ENCODE measurements at regions not wholly inside any gene's neighbourhood (a gene's known extent, or its start where the extent isn't known, plus 50 kb on each side); places are given as distances from the start of the nearest gene placed in this dataset.

GRCh38 chr20:56160956-56161355 lies 87.6 kb upstream of the MC3R start:
- no peaks in the 10 kb centered on the region for H3K9me3 ChIP-seq
- ATAC-seq (no peak), DNase-seq (no peak)
- no peak overlapping the region for H3K27ac ChIP-seq
- TF ChIP-seq CTCF (IDR thresholded peaks at IDR 0.05): no peak
- H3K27me3 ChIP-seq: peaks cover 0 to 26% (median 0%) of the 10 kb centered on the region in 9 donors
- H3K4me1 ChIP-seq: no peaks in the 10 kb centered on the region
- no peak overlapping the region for H3K4me3 ChIP-seq
- no peaks in the 10 kb centered on the region for H3K36me3 ChIP-seq
- intact Hi-C loops (cut with DNase I): no loop called here
- 36 to 42% (median 39%) methylated on average over 5 to 6 of the region's 6 CpGs for WGBS, 4 donors

DNA sequence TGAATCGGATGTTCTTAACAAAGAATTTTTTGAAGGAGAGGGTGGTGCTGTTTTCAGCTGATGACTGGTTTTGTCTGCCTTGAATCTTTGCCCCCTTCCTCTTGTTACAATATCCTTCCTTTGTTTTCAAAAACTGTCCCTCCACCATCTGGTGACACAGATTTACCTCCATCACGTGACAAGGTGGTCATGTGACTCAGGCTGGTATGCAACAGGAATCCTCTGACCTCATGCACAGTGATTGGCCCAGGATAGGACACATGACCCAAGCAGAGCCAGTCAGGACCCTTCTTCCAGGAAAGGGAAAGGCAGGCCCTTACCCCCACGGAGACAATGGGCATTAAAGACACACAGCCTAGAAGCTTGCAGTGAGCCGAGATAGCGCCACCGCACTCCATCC lies 84.7 kb upstream of the MC3R start:
- Histone ChIP-seq H3K4me1 (no peaks in the 10 kb centered on the region), H3K36me3 (no peaks in the 10 kb centered on the region), H3K27me3 (peaks cover 0 to 26% (median 0%) of the 10 kb centered on the region in 9 donors), H3K27ac (no peak overlapping the region), H3K4me3 (no peak overlapping the region), H3K9me3 (no peaks in the 10 kb centered on the region)
- ATAC-seq (no peak), DNase-seq (no peak)
- TF ChIP-seq POLR2A (IDR thresholded peaks at IDR 0.05): no peak
- intact Hi-C loops (cut with DNase I): no loop called here
- WGBS, 4 donors: 61 to 66% (median 63%) methylated on average over 6 of the region's 6 CpGs

GRCh38 chr20:56166781-56167465 lies 81.6 kb upstream of the MC3R start:
- intact Hi-C loops (cut with DNase I): no loop called here
- Histone ChIP-seq H3K27ac (no peak overlapping the region), H3K4me3 (no peak overlapping the region), H3K27me3 (no peaks in the 10 kb centered on the region), H3K4me1 (no peaks in the 10 kb centered on the region), H3K9me3 (no peaks in the 10 kb centered on the region), H3K36me3 (no peaks in the 10 kb centered on the region)
- TF ChIP-seq CTCF (IDR thresholded peaks at IDR 0.05) (no peak), POLR2A (IDR thresholded peaks at IDR 0.05) (no peak)
- 43 to 59% (median 56%) methylated on average over 15 of the region's 15 CpGs for whole genome bisulfite sequencing, 4 donors
- ATAC-seq (no peak), DNase-seq (no peak)

GRCh38 chr20:56171087-56172012 lies 77.2 kb upstream of the MC3R start:
- no peaks in the 10 kb centered on the region for H3K27me3 ChIP-seq
- no peak for ATAC-seq
- intact Hi-C loops (cut with DNase I): loop anchor here in 5 of 10 donors (10.0 kb wide), 1 partner anchor 1487 kb away; no protein-coding TSS in a partner anchor

More at GRCh38 chr20:56171087-56172012, 77.2 kb upstream of the MC3R start:
- H3K27ac ChIP-seq: no peak overlapping the region
- H3K9me3 ChIP-seq: no peaks in the 10 kb centered on the region
- no peak overlapping the region for H3K4me3 ChIP-seq
- whole genome bisulfite sequencing, 4 donors: 48 to 61% (median 57%) methylated on average over 5 to 6 of the region's 6 CpGs
- TF ChIP-seq POLR2A (IDR thresholded peaks at IDR 0.05): no peak
- TF ChIP-seq CTCF (IDR thresholded peaks at IDR 0.05): peak in 9 of 12 donors; percentile 22 to 48 (median 30)
- no peak for DNase-seq
- H3K36me3 ChIP-seq: no peaks in the 10 kb centered on the region
- no peaks in the 10 kb centered on the region for H3K4me1 ChIP-seq
